Sigmoid colon (tissue), 6 donors: ENCODE measurements at regions not wholly inside any gene's neighbourhood (a gene's known extent, or its start where the extent isn't known, plus 50 kb on each side); places are given as distances from the start of the nearest gene placed in this dataset.

Source experiments
- DNase-seq: peaks from one replicate; pipeline ENCODE4 v3.0.0-alpha.2; 2019
- H3K27ac ChIP-seq, 4 donors: fragments of 200-600 bp; sonication (generic); one replicate each; pipeline ENCODE4 v1.5.1; 2016 to 2019; ENCODE audit warnings: mild to moderate bottlenecking in 1 of 4
- H3K27me3 ChIP-seq, 3 donors: fragments of 200-600 bp; sonication (generic); one replicate each; pipeline ENCODE4 v1.5.1; 2019; ENCODE audit warnings: mild to moderate bottlenecking in 1 of 3
- H3K36me3 ChIP-seq, 4 donors: fragments of 200-600 bp; sonication (generic); one replicate each; pipeline ENCODE4 v1.5.1; 2016 to 2019
- H3K4me1 ChIP-seq, 4 donors: fragments of 200-600 bp; sonication (generic); one replicate each; pipeline ENCODE4 v1.5.1; 2017 to 2019
- H3K4me3 ChIP-seq, 4 donors: fragments of 200-600 bp; sonication (generic); one replicate each; pipeline ENCODE4 v1.5.1; 2017 to 2019; ENCODE audit warnings: mild to moderate bottlenecking in 2 of 4, moderate library complexity in 1 of 4
- H3K9me3 ChIP-seq, 4 donors: fragments of 200-600 bp in 3 of 4; sonication (generic) in 3 of 4; one replicate each; pipeline versions ENCODE4 v1.5.1 to v1.6.1; 2013 to 2019
- EP300 ChIP-seq, 4 donors: sonication (generic); formaldehyde crosslinking; IDR thresholded peaks; one replicate each; pipeline ENCODE4 v1.6.1; 2017; ENCODE audit warnings: antibody characterized with exemption in 4 of 4
- POLR2A ChIP-seq, 2 donors: fragments of 450-650 bp; IDR thresholded peaks; one replicate each; pipeline ENCODE4 v1.6.1; 2016; ENCODE audit warnings: antibody characterized with exemption in 2 of 2, mild to moderate bottlenecking in 2 of 2, moderate library complexity in 2 of 2
- POLR2AphosphoS5 ChIP-seq, 4 donors: sonication (generic); formaldehyde crosslinking; IDR thresholded peaks; one replicate each; pipeline ENCODE4 v1.6.1; 2017; ENCODE audit warnings: antibody characterized with exemption in 4 of 4
- WGBS, 2 donors: extraction: QIAGEN DNeasy Blood & Tissue Kit; methylation state at CpG; one replicate each; pipeline ENCODE4 v1.1.7; 2013; 5-methylcytosine and 5-hydroxymethylcytosine counted together
- intact Hi-C: fragments of 100-400 bp; cut with DNase I; formaldehyde crosslinking; loops from one replicate; pipeline ENCODE4 v1.15.1; 2023
- TF ChIP-seq, protein P1 (sequence below), 4 experiments: fragments of 450-650 bp in 3 of 4; fragments of 200-600 bp in 1 of 4; IDR thresholded peaks; one replicate each; pipeline ENCODE4 v1.5.1; 2016 to 2019; ENCODE audit warnings: antibody characterized with exemption in 4 of 4, mild to moderate bottlenecking in 3 of 4, moderate library complexity in 2 of 4
- donor health status: healthy with polysubstance abuse.
- donor health status: healthy.

- WGBS, 2 donors = 92% methylated on average over 11 of the region's 11 CpGs
- H3K27ac ChIP-seq = no peak overlapping the region
Measured at GRCh38 chr5:6943197-6944112, 230.2 kb downstream of the TENT4A start.

GRCh38 chr5:6948562-6948961, 235.3 kb downstream of the TENT4A start:
- no peaks in the 10 kb centered on the region for H3K9me3 ChIP-seq
- H3K27ac ChIP-seq = no peak overlapping the region
- intact Hi-C loops = no loop called here
- no peak overlapping the region for H3K4me3 ChIP-seq
- no peaks in the 10 kb centered on the region for H3K36me3 ChIP-seq
- no peaks in the 10 kb centered on the region for H3K27me3 ChIP-seq
- no peak for DNase-seq
- H3K4me1 ChIP-seq = peaks cover 0 to 18% (median 10%) of the 10 kb centered on the region in 4 donors
- 76 to 79% methylated on average over 2 of the region's 2 CpGs for WGBS, 2 donors
- TF ChIP-seq EP300 (IDR thresholded peaks at IDR 0.05) (no peak), POLR2AphosphoS5 (IDR thresholded peaks at IDR 0.05) (no peak), POLR2A (IDR thresholded peaks at IDR 0.05) (no peak)
- TF ChIP-seq, protein P1, sequence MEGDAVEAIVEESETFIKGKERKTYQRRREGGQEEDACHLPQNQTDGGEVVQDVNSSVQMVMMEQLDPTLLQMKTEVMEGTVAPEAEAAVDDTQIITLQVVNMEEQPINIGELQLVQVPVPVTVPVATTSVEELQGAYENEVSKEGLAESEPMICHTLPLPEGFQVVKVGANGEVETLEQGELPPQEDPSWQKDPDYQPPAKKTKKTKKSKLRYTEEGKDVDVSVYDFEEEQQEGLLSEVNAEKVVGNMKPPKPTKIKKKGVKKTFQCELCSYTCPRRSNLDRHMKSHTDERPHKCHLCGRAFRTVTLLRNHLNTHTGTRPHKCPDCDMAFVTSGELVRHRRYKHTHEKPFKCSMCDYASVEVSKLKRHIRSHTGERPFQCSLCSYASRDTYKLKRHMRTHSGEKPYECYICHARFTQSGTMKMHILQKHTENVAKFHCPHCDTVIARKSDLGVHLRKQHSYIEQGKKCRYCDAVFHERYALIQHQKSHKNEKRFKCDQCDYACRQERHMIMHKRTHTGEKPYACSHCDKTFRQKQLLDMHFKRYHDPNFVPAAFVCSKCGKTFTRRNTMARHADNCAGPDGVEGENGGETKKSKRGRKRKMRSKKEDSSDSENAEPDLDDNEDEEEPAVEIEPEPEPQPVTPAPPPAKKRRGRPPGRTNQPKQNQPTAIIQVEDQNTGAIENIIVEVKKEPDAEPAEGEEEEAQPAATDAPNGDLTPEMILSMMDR (IDR thresholded peaks at IDR 0.05) = no peak

More at GRCh38 chr5:6943197-6944112, 230.2 kb downstream of the TENT4A start:
- Histone ChIP-seq H3K4me3 (no peak overlapping the region), H3K36me3 (no peaks in the 10 kb centered on the region), H3K27me3 (no peaks in the 10 kb centered on the region), H3K4me1 (no peaks in the 10 kb centered on the region), H3K9me3 (no peaks in the 10 kb centered on the region)
- intact Hi-C loops = no loop called here
- no peak for DNase-seq
- TF ChIP-seq POLR2AphosphoS5 (IDR thresholded peaks at IDR 0.05) = no peak
- no peak for TF ChIP-seq EP300 (IDR thresholded peaks at IDR 0.05)
- TF ChIP-seq, protein P1 (IDR thresholded peaks at IDR 0.05) = no peak
- no peak for TF ChIP-seq POLR2A (IDR thresholded peaks at IDR 0.05)

- H3K9me3 ChIP-seq = no peaks in the 10 kb centered on the region
- no peak overlapping the region for H3K27ac ChIP-seq
- no peak for TF ChIP-seq POLR2A (IDR thresholded peaks at IDR 0.05)
- no peak for TF ChIP-seq POLR2AphosphoS5 (IDR thresholded peaks at IDR 0.05)
- TF ChIP-seq, protein P1 (IDR thresholded peaks at IDR 0.05) = no peak
- TF ChIP-seq EP300 (IDR thresholded peaks at IDR 0.05) = no peak
- H3K27me3 ChIP-seq = no peaks in the 10 kb centered on the region
- 84 to 87% methylated on average over 3 of the region's 3 CpGs for WGBS, 2 donors
- intact Hi-C loops = no loop called here
- H3K4me1 ChIP-seq = peaks cover 0 to 18% (median 10%) of the 10 kb centered on the region in 4 donors
- no peaks in the 10 kb centered on the region for H3K36me3 ChIP-seq
- no peak for DNase-seq
- no peak overlapping the region for H3K4me3 ChIP-seq
Measured at GRCh38 chr5:6949230-6949629, 236.0 kb downstream of the TENT4A start.

- intact Hi-C loops = no loop called here
- Histone ChIP-seq H3K36me3 (no peaks in the 10 kb centered on the region), H3K4me1 (peaks cover 0 to 18% (median 10%) of the 10 kb centered on the region in 4 donors), H3K27ac (peak overlapping the region in 3 of 4 donors; percentile 36 to 55 (median 54)), H3K9me3 (no peaks in the 10 kb centered on the region), H3K27me3 (no peaks in the 10 kb centered on the region), H3K4me3 (no peak overlapping the region)
- 66 to 73% methylated on average over 2 of the region's 2 CpGs for WGBS, 2 donors
- TF ChIP-seq POLR2AphosphoS5 (IDR thresholded peaks at IDR 0.05) = no peak
- TF ChIP-seq, protein P1 (IDR thresholded peaks at IDR 0.05) = no peak
- no peak for TF ChIP-seq EP300 (IDR thresholded peaks at IDR 0.05)
- TF ChIP-seq POLR2A (IDR thresholded peaks at IDR 0.05) = no peak
- DNase-seq = no peak
Measured at GRCh38 chr5:6950250-6950649, 237.0 kb downstream of the TENT4A start.
